ENCODE measurements at regions not wholly inside any gene's neighbourhood (a gene's known extent, or its start where the extent isn't known, plus 50 kb on each side); places are given as distances from the start of the nearest gene placed in this dataset.

GRCh38 chr22:47367107-47367690 lies 604.7 kb downstream of the TBC1D22A start:
- TF ChIP-seq CTCF (conservative IDR thresholded peaks at IDR 0.05; ENCODE audit: low read length) (no peak), EZH2phosphoT487 (IDR thresholded peaks at IDR 0.05; ENCODE audit: borderline replicate concordance) (no peak)
